ENCODE measurements at regions not wholly inside any gene's neighbourhood (a gene's known extent, or its start where the extent isn't known, plus 50 kb on each side); places are given as distances from the start of the nearest gene placed in this dataset.

- DNase-seq (ENCODE audit: low read depth, low spot score), result no peak
Measured at GRCh38 chr9:96183751-96184150, 118.2 kb downstream of the HSD17B3 start.

- no peak for DNase-seq (ENCODE audit: low read depth, low spot score)
Measured at GRCh38 chr9:96178153-96178552, 123.8 kb downstream of the HSD17B3 start.

GRCh38 chr9:96177719-96178028, 124.3 kb downstream of the HSD17B3 start:
- DNase-seq (ENCODE audit: low read depth, low spot score), result no peak

GRCh38 chr9:96177005-96177718, 124.8 kb downstream of the HSD17B3 start:
- DNase-seq (ENCODE audit: low read depth, low spot score), result no peak

GRCh38 chr9:96175796-96176195, 126.2 kb downstream of the HSD17B3 start:
- DNase-seq (ENCODE audit: low read depth, low spot score), result no peak

GRCh38 chr9:96175001-96175400, 127.0 kb downstream of the HSD17B3 start:
- no peak for DNase-seq (ENCODE audit: low read depth, low spot score)

GRCh38 chr9:96174371-96174770, 127.6 kb downstream of the HSD17B3 start:
- no peak for DNase-seq (ENCODE audit: low read depth, low spot score)

GRCh38 chr9:96173640-96174039, 128.3 kb downstream of the HSD17B3 start:
- DNase-seq (ENCODE audit: low read depth, low spot score), result no peak

GRCh38 chr9:96172797-96173196, 129.2 kb downstream of the HSD17B3 start:
- DNase-seq (ENCODE audit: low read depth, low spot score), result no peak

GRCh38 chr9:96171728-96172127, 130.2 kb downstream of the HSD17B3 start:
- DNase-seq (ENCODE audit: low read depth, low spot score), result no peak

GRCh38 chr9:96169901-96170300, 132.1 kb downstream of the HSD17B3 start:
- DNase-seq (ENCODE audit: low read depth, low spot score), result no peak

GRCh38 chr9:96169484-96169883, 132.5 kb downstream of the HSD17B3 start:
- peak; percentile 70 for DNase-seq (ENCODE audit: low read depth, low spot score)

- no peak for DNase-seq (ENCODE audit: low read depth, low spot score)
Measured at GRCh38 chr9:96168882-96169281, 133.1 kb downstream of the HSD17B3 start.

GRCh38 chr9:96167011-96167410, 135.0 kb downstream of the HSD17B3 start:
- DNase-seq (ENCODE audit: low read depth, low spot score), result no peak

- DNase-seq (ENCODE audit: low read depth, low spot score), result no peak
Measured at GRCh38 chr9:96164268-96164683, 137.7 kb downstream of the HSD17B3 start.

GRCh38 chr9:96163712-96164111, 138.3 kb downstream of the HSD17B3 start:
- DNase-seq (ENCODE audit: low read depth, low spot score), result no peak

- DNase-seq (ENCODE audit: low read depth, low spot score), result no peak
Measured at GRCh38 chr9:96163161-96163560, 138.8 kb downstream of the HSD17B3 start.

- no peak for DNase-seq (ENCODE audit: low read depth, low spot score)
Measured at GRCh38 chr9:96161819-96162218, 140.2 kb downstream of the HSD17B3 start.

- DNase-seq (ENCODE audit: low read depth, low spot score), result no peak
Measured at GRCh38 chr9:96160866-96161265, 141.1 kb downstream of the HSD17B3 start.

- no peak for DNase-seq (ENCODE audit: low read depth, low spot score)
Measured at GRCh38 chr9:96160168-96160567, 141.8 kb downstream of the HSD17B3 start.

GRCh38 chr9:96159596-96159995, 142.4 kb downstream of the HSD17B3 start:
- no peak for DNase-seq (ENCODE audit: low read depth, low spot score)

- no peak for DNase-seq (ENCODE audit: low read depth, low spot score)
Measured at GRCh38 chr9:96158909-96159575, 142.9 kb downstream of the HSD17B3 start.

GRCh38 chr9:96158147-96158546, 143.8 kb downstream of the HSD17B3 start:
- DNase-seq (ENCODE audit: low read depth, low spot score), result no peak

- DNase-seq (ENCODE audit: low read depth, low spot score), result no peak
Measured at GRCh38 chr9:96157675-96158074, 144.3 kb downstream of the HSD17B3 start.
